ENCODE measurements at regions not wholly inside any gene's neighbourhood (a gene's known extent, or its start where the extent isn't known, plus 50 kb on each side); places are given as distances from the start of the nearest gene placed in this dataset.

GRCh38 chr22:34116126-34116525 is 195.8 kb upstream of the LARGE1 start:
- no peak overlapping the region for H2AK5ac ChIP-seq (ENCODE audit: low read length, severe bottlenecking)
- no peak overlapping the region for H2BK15ac ChIP-seq (ENCODE audit: low read depth, poor library complexity, severe bottlenecking)
- no peak overlapping the region for H3K14ac ChIP-seq (ENCODE audit: low read length in 2 of 2)
- no peak for DNase-seq
- H3K36me3 ChIP-seq (ENCODE audit: control insufficient read depth in 1 of 2, insufficient read depth in 2 of 2, low read depth in 1 of 2, low read length in 2 of 2) = no peaks in the 10 kb centered on the region
- H4K91ac ChIP-seq (ENCODE audit: low read length) = no peak overlapping the region
- H4K8ac ChIP-seq (ENCODE audit: low read length) = no peak overlapping the region
- no peaks in the 10 kb centered on the region for H3K27me3 ChIP-seq (ENCODE audit: control insufficient read depth in 1 of 2, insufficient read depth in 1 of 2, low read length in 2 of 2)
- no peak overlapping the region for H3K9ac ChIP-seq (ENCODE audit: low read length)
- no peak overlapping the region for H3K4ac ChIP-seq (ENCODE audit: low read depth in 1 of 2, low read length in 2 of 2)
- H2AFZ ChIP-seq (ENCODE audit: low read depth, low read length) = no peak overlapping the region
- H3K27ac ChIP-seq (ENCODE audit: low read length, poor library complexity, severe bottlenecking) = no peak overlapping the region
- H2BK120ac ChIP-seq (ENCODE audit: low read depth, low read length) = no peak overlapping the region
- no peak overlapping the region for H3K4me3 ChIP-seq (ENCODE audit: insufficient read depth in 1 of 2, low read depth in 1 of 2, low read length in 2 of 2)
- no peak overlapping the region for H2BK5ac ChIP-seq (ENCODE audit: low read depth, low read length, poor library complexity, severe bottlenecking)
- peaks cover 5% of the 10 kb centered on the region for H3K9me3 ChIP-seq (ENCODE audit: control insufficient read depth, low read length)
- H3K18ac ChIP-seq (ENCODE audit: low read depth in 1 of 2, low read length in 2 of 2) = no peak overlapping the region
- H3K23ac ChIP-seq (ENCODE audit: low read length in 2 of 2) = no peak overlapping the region
- H3K4me2 ChIP-seq (ENCODE audit: low read length, poor library complexity, severe bottlenecking) = no peak overlapping the region
- H3K4me1 ChIP-seq (ENCODE audit: control insufficient read depth, insufficient read depth, low read depth, low read length) = no peaks in the 10 kb centered on the region
- H3K79me1 ChIP-seq (replicated peaks; ENCODE audit: low read length, poor library complexity, severe bottlenecking) = no peaks in the 10 kb centered on the region
- H2BK12ac ChIP-seq (ENCODE audit: low read length in 2 of 2) = no peak overlapping the region

- Histone ChIP-seq H3K27me3 (ENCODE audit: control insufficient read depth in 1 of 2, insufficient read depth in 1 of 2, low read length in 2 of 2) (no peaks in the 10 kb centered on the region), H3K4me3 (ENCODE audit: insufficient read depth in 1 of 2, low read depth in 1 of 2, low read length in 2 of 2) (no peak overlapping the region), H2BK120ac (ENCODE audit: low read depth, low read length) (no peak overlapping the region), H2BK15ac (ENCODE audit: low read depth, poor library complexity, severe bottlenecking) (no peak overlapping the region), H2BK5ac (ENCODE audit: low read depth, low read length, poor library complexity, severe bottlenecking) (no peak overlapping the region), H3K36me3 (ENCODE audit: control insufficient read depth in 1 of 2, insufficient read depth in 2 of 2, low read depth in 1 of 2, low read length in 2 of 2) (no peaks in the 10 kb centered on the region), H3K14ac (ENCODE audit: low read length in 2 of 2) (no peak overlapping the region), H4K91ac (ENCODE audit: low read length) (no peak overlapping the region), H2AFZ (ENCODE audit: low read depth, low read length) (no peak overlapping the region), H3K79me1 (replicated peaks; ENCODE audit: low read length, poor library complexity, severe bottlenecking) (no peaks in the 10 kb centered on the region), H3K27ac (ENCODE audit: low read length, poor library complexity, severe bottlenecking) (no peak overlapping the region), H3K4ac (ENCODE audit: low read depth in 1 of 2, low read length in 2 of 2) (no peak overlapping the region), H2AK5ac (ENCODE audit: low read length, severe bottlenecking) (no peak overlapping the region), H4K8ac (ENCODE audit: low read length) (no peak overlapping the region), H3K4me2 (ENCODE audit: low read length, poor library complexity, severe bottlenecking) (no peak overlapping the region), H2BK12ac (ENCODE audit: low read length in 2 of 2) (no peak overlapping the region), H3K9me3 (ENCODE audit: control insufficient read depth, low read length) (peaks cover 5% of the 10 kb centered on the region), H3K18ac (ENCODE audit: low read depth in 1 of 2, low read length in 2 of 2) (no peak overlapping the region), H3K9ac (ENCODE audit: low read length) (no peak overlapping the region), H3K4me1 (ENCODE audit: control insufficient read depth, insufficient read depth, low read depth, low read length) (no peaks in the 10 kb centered on the region), H3K23ac (ENCODE audit: low read length in 2 of 2) (no peak overlapping the region)
- DNase-seq = no peak
- WGBS = 40% methylated on average over 1 of the region's 1 CpG
Observed at GRCh38 chr22:34122042-34122441, 201.8 kb upstream of the LARGE1 start.

- H3K79me1 ChIP-seq (replicated peaks; ENCODE audit: low read length, poor library complexity, severe bottlenecking) = no peaks in the 10 kb centered on the region
Observed at GRCh38 chr22:34129691-34130486, 209.6 kb upstream of the LARGE1 start.

GRCh38 chr22:34135749-34136148 is 215.5 kb upstream of the LARGE1 start:
- H3K14ac ChIP-seq (ENCODE audit: low read length in 2 of 2) = no peak overlapping the region
- H3K36me3 ChIP-seq (ENCODE audit: control insufficient read depth in 1 of 2, insufficient read depth in 2 of 2, low read depth in 1 of 2, low read length in 2 of 2) = no peaks in the 10 kb centered on the region
- H3K9ac ChIP-seq (ENCODE audit: low read length) = no peak overlapping the region
- H4K8ac ChIP-seq (ENCODE audit: low read length) = no peak overlapping the region
- no peak overlapping the region for H3K27ac ChIP-seq (ENCODE audit: low read length, poor library complexity, severe bottlenecking)
- no peak overlapping the region for H2BK12ac ChIP-seq (ENCODE audit: low read length in 2 of 2)
- no peaks in the 10 kb centered on the region for H3K27me3 ChIP-seq (ENCODE audit: control insufficient read depth in 1 of 2, insufficient read depth in 1 of 2, low read length in 2 of 2)
- no peaks in the 10 kb centered on the region for H3K79me1 ChIP-seq (replicated peaks; ENCODE audit: low read length, poor library complexity, severe bottlenecking)
- no peak overlapping the region for H2BK15ac ChIP-seq (ENCODE audit: low read depth, poor library complexity, severe bottlenecking)
- no peak overlapping the region for H2BK5ac ChIP-seq (ENCODE audit: low read depth, low read length, poor library complexity, severe bottlenecking)
- no peaks in the 10 kb centered on the region for H3K4me1 ChIP-seq (ENCODE audit: control insufficient read depth, insufficient read depth, low read depth, low read length)
- no peak for DNase-seq
- H3K23ac ChIP-seq (ENCODE audit: low read length in 2 of 2) = no peak overlapping the region
- H3K4me2 ChIP-seq (ENCODE audit: low read length, poor library complexity, severe bottlenecking) = no peak overlapping the region
- 81% methylated on average over 7 of the region's 7 CpGs for WGBS
- H4K91ac ChIP-seq (ENCODE audit: low read length) = no peak overlapping the region
- H3K18ac ChIP-seq (ENCODE audit: low read depth in 1 of 2, low read length in 2 of 2) = no peak overlapping the region
- H3K9me3 ChIP-seq (ENCODE audit: control insufficient read depth, low read length) = no peaks in the 10 kb centered on the region
- H2AFZ ChIP-seq (ENCODE audit: low read depth, low read length) = no peak overlapping the region
- H3K4ac ChIP-seq (ENCODE audit: low read depth in 1 of 2, low read length in 2 of 2) = no peak overlapping the region
- no peak overlapping the region for H3K4me3 ChIP-seq (ENCODE audit: insufficient read depth in 1 of 2, low read depth in 1 of 2, low read length in 2 of 2)
- no peak overlapping the region for H2AK5ac ChIP-seq (ENCODE audit: low read length, severe bottlenecking)
- no peak overlapping the region for H2BK120ac ChIP-seq (ENCODE audit: low read depth, low read length)

More at GRCh38 chr22:34129691-34130486, 209.6 kb upstream of the LARGE1 start:
- H2BK12ac ChIP-seq (ENCODE audit: low read length in 2 of 2) = no peak overlapping the region
- H3K36me3 ChIP-seq (ENCODE audit: control insufficient read depth in 1 of 2, insufficient read depth in 2 of 2, low read depth in 1 of 2, low read length in 2 of 2) = no peaks in the 10 kb centered on the region
- no peak overlapping the region for H3K27ac ChIP-seq (ENCODE audit: low read length, poor library complexity, severe bottlenecking)
- no peak overlapping the region for H3K14ac ChIP-seq (ENCODE audit: low read length in 2 of 2)
- no peak overlapping the region for H2AK5ac ChIP-seq (ENCODE audit: low read length, severe bottlenecking)
- no peaks in the 10 kb centered on the region for H3K4me1 ChIP-seq (ENCODE audit: control insufficient read depth, insufficient read depth, low read depth, low read length)
- H3K4ac ChIP-seq (ENCODE audit: low read depth in 1 of 2, low read length in 2 of 2) = no peak overlapping the region
- no peak overlapping the region for H2BK15ac ChIP-seq (ENCODE audit: low read depth, poor library complexity, severe bottlenecking)
- no peak overlapping the region for H3K9ac ChIP-seq (ENCODE audit: low read length)
- no peaks in the 10 kb centered on the region for H3K9me3 ChIP-seq (ENCODE audit: control insufficient read depth, low read length)
- no peak overlapping the region for H4K8ac ChIP-seq (ENCODE audit: low read length)
- H3K18ac ChIP-seq (ENCODE audit: low read depth in 1 of 2, low read length in 2 of 2) = no peak overlapping the region
- no peak overlapping the region for H2BK120ac ChIP-seq (ENCODE audit: low read depth, low read length)
- no peak overlapping the region for H3K23ac ChIP-seq (ENCODE audit: low read length in 2 of 2)
- no peak overlapping the region for H2AFZ ChIP-seq (ENCODE audit: low read depth, low read length)
- DNase-seq = no peak
- H3K4me2 ChIP-seq (ENCODE audit: low read length, poor library complexity, severe bottlenecking) = no peak overlapping the region
- H2BK5ac ChIP-seq (ENCODE audit: low read depth, low read length, poor library complexity, severe bottlenecking) = no peak overlapping the region
- no peak overlapping the region for H3K4me3 ChIP-seq (ENCODE audit: insufficient read depth in 1 of 2, low read depth in 1 of 2, low read length in 2 of 2)
- H3K27me3 ChIP-seq (ENCODE audit: control insufficient read depth in 1 of 2, insufficient read depth in 1 of 2, low read length in 2 of 2) = no peaks in the 10 kb centered on the region
- WGBS = 96% methylated on average over 2 of the region's 4 CpGs
- no peak overlapping the region for H4K91ac ChIP-seq (ENCODE audit: low read length)

Measured in mesenchymal stem cell (in vitro differentiated cells and primary cell).